BE2C (cell line): ENCODE measurements at regions not wholly inside any gene's neighbourhood (a gene's known extent, or its start where the extent isn't known, plus 50 kb on each side); places are given as distances from the start of the nearest gene placed in this dataset.
"Not testable (repeated sequence)": the region's sequence is repeated elsewhere in the genome, so short reads cannot be mapped to it uniquely, and the experiment has no call there.

ENCODE experiments used
- DNase-seq: peaks from one replicate; pipeline ENCODE4 v3.0.0-alpha.2; 2020
- H3K27me3 ChIP-seq: fragments of 250-450 bp; sonication (Bioruptor Pico); 2 replicates; pipeline ENCODE4 v1.5.1; 2020; ENCODE audit warnings: mild to moderate bottlenecking
- H3K36me3 ChIP-seq: fragments of 250-450 bp; sonication (Bioruptor Pico); 2 replicates; pipeline ENCODE4 v1.5.1; 2020; ENCODE audit warnings: mild to moderate bottlenecking
- H3K4me1 ChIP-seq: fragments of 250-450 bp; sonication (Bioruptor Pico); 2 replicates; pipeline ENCODE4 v1.5.1; 2020
- H3K4me3 ChIP-seq: 2 replicates; pipeline ENCODE4 v1.5.1; 2011; ENCODE audit warnings: low read depth, low read length
- H3K9me3 ChIP-seq: fragments of 250-450 bp; sonication (Bioruptor Pico); 2 replicates; pipeline ENCODE4 v1.5.1; 2020
- CTCF ChIP-seq: IDR thresholded peaks from 2 replicates; pipeline ENCODE4 v1.5.1; 2012; ENCODE audit warnings: mild to moderate bottlenecking, low read depth, low read length

GRCh38 chr5:84445049-84445685 lies 60.5 kb upstream of the EDIL3 start:
- no peak for DNase-seq
- H3K4me1 ChIP-seq, result no peaks in the 10 kb centered on the region
- no peak overlapping the region for H3K4me3 ChIP-seq
- no peak for TF ChIP-seq CTCF
- no peaks in the 10 kb centered on the region for H3K36me3 ChIP-seq
- H3K9me3 ChIP-seq, result no peaks in the 10 kb centered on the region; the same call in 1 of the 2 replicates
- H3K27me3 ChIP-seq, result no peaks in the 10 kb centered on the region

GRCh38 chr5:84438456-84438855 lies 53.8 kb upstream of the EDIL3 start:
- Histone ChIP-seq H3K4me3 (no peak overlapping the region), H3K36me3 (no peaks in the 10 kb centered on the region), H3K27me3 (no peaks in the 10 kb centered on the region), H3K9me3 (no peaks in the 10 kb centered on the region; the same call in 1 of the 2 replicates), H3K4me1 (peaks cover 3% of the 10 kb centered on the region; the same call in 1 of the 2 replicates)
- no peak for DNase-seq
- no peak for TF ChIP-seq CTCF

GRCh38 chr5:84437673-84438315 lies 53.1 kb upstream of the EDIL3 start:
- Histone ChIP-seq H3K4me3 (no peak overlapping the region), H3K27me3 (no peaks in the 10 kb centered on the region), H3K9me3 (no peaks in the 10 kb centered on the region), H3K36me3 (no peaks in the 10 kb centered on the region), H3K4me1 (peaks cover 3% of the 10 kb centered on the region; the same call in 1 of the 2 replicates)
- no peak for TF ChIP-seq CTCF
- no peak for DNase-seq

GRCh38 chr5:84436866-84437265 lies 52.2 kb upstream of the EDIL3 start:
- no peak for DNase-seq
- peaks cover 3% of the 10 kb centered on the region; the same call in 1 of the 2 replicates for H3K4me1 ChIP-seq
- H3K27me3 ChIP-seq, result no peaks in the 10 kb centered on the region
- H3K4me3 ChIP-seq, result no peak overlapping the region
- no peak for TF ChIP-seq CTCF
- H3K9me3 ChIP-seq, result no peaks in the 10 kb centered on the region
- no peaks in the 10 kb centered on the region for H3K36me3 ChIP-seq

- not testable (repeated sequence) for H3K36me3 ChIP-seq, DNase-seq, H3K27me3 ChIP-seq, H3K4me3 ChIP-seq, H3K4me1 ChIP-seq, H3K9me3 ChIP-seq
Measured at GRCh38 chr5:84435861-84436346, 51.2 kb upstream of the EDIL3 start.
